K562 (cell line): ENCODE measurements at regions not wholly inside any gene's neighbourhood (a gene's known extent, or its start where the extent isn't known, plus 50 kb on each side); places are given as distances from the start of the nearest gene placed in this dataset.

Experiments used
- BDP1 ChIP-seq: IDR thresholded peaks from 3 replicates; pipeline ENCODE4 v1.6.1; 2011; ENCODE audit not compliant: insufficient read length, insufficient read depth
- EZH2 ChIP-seq: IDR thresholded peaks from 2 replicates; pipeline ENCODE4 v1.6.1; 2012; ENCODE audit warnings: low read depth, mild to moderate bottlenecking, inconsistent platforms, low read length, borderline replicate concordance
- GABPA ChIP-seq: fragments of 200-800 bp; sonication (Bioruptor generic); conservative IDR thresholded peaks from 2 replicates; pipeline ENCODE4 v1.6.1; 2016; ENCODE audit warnings: low read depth, missing genetic modification characterization, missing compliant biosample characterization
- HINFP ChIP-seq: fragments of 450-650 bp; conservative IDR thresholded peaks from 2 replicates; pipeline ENCODE4 v1.6.1; 2016; ENCODE audit warnings: missing genetic modification characterization, low read depth, mild to moderate bottlenecking, control low read depth, missing compliant biosample characterization
- MAFK ChIP-seq: IDR thresholded peaks from 2 replicates; pipeline ENCODE4 v1.6.1; 2011; ENCODE audit warnings: low read length, improper control_type of control experiment
- MCM2 ChIP-seq: fragments of 450-650 bp; IDR thresholded peaks from 2 replicates; pipeline ENCODE4 v1.6.1; 2017; ENCODE audit warnings: low read depth, mild to moderate bottlenecking
- MTA1 ChIP-seq: fragments of 450-650 bp; IDR thresholded peaks from 2 replicates; pipeline ENCODE4 v1.6.1; 2017; ENCODE audit warnings: borderline replicate concordance
- NCOA1 ChIP-seq: fragments of 450-650 bp; IDR thresholded peaks from 2 replicates; pipeline ENCODE4 v1.6.1; 2016; ENCODE audit warnings: low read depth
- NEUROD1 ChIP-seq: fragments of 150-350 bp; IDR thresholded peaks from 2 replicates; pipeline ENCODE4 v1.6.1; 2014; ENCODE audit warnings: borderline replicate concordance, low read length, low read depth; ENCODE audit not compliant: partially characterized antibody
- PHF20 ChIP-seq: fragments of 450-650 bp; IDR thresholded peaks from 2 replicates; pipeline ENCODE4 v1.6.1; 2018; ENCODE audit not compliant: partially characterized antibody
- RB1 ChIP-seq: fragments of 450-650 bp; IDR thresholded peaks from 2 replicates; pipeline ENCODE4 v1.6.1; 2017; ENCODE audit warnings: low read depth, mild to moderate bottlenecking
- SREBF2 ChIP-seq: sonication (generic); formaldehyde crosslinking; IDR thresholded peaks from 2 replicates; pipeline ENCODE4 v1.4.0; 2020; ENCODE audit warnings: mild to moderate bottlenecking, missing genetic modification reagents
- STAT5A ChIP-seq: IDR thresholded peaks from 2 replicates; pipeline ENCODE4 v1.6.1; 2012; ENCODE audit warnings: low read length, inconsistent platforms, borderline replicate concordance
- STAT5B ChIP-seq: fragments of 250-450 bp; sonication (Bioruptor Pico); IDR thresholded peaks from 2 replicates; pipeline ENCODE4 v1.8.0; 2021; ENCODE audit warnings: mild to moderate bottlenecking, inconsistent platforms
- ZC3H11A ChIP-seq: IDR thresholded peaks from 2 replicates; pipeline ENCODE4 v1.6.1; 2012; ENCODE audit warnings: low read depth, low read length, improper control_type of control experiment
- ZNF24 ChIP-seq: fragments of 450-650 bp; IDR thresholded peaks from 2 replicates; pipeline ENCODE4 v1.6.1; 2016
- ZNF584 ChIP-seq: fragments of 200-800 bp; sonication (Bioruptor generic); IDR thresholded peaks from 2 replicates; pipeline ENCODE4 v1.6.1; 2016; ENCODE audit warnings: low read depth, mild to moderate bottlenecking, missing genetic modification characterization, missing compliant biosample characterization
- ZZZ3 ChIP-seq: fragments of 450-650 bp; IDR thresholded peaks from 2 replicates; pipeline ENCODE4 v1.6.1; 2016; ENCODE audit warnings: antibody characterized with exemption, mild to moderate bottlenecking, moderate library complexity
- TF ChIP-seq, protein P1 (sequence below): fragments of 200-600 bp; sonication (generic); IDR thresholded peaks from one replicate; pipeline ENCODE4 v1.6.1; 2012; ENCODE audit warnings: mild to moderate bottlenecking, low read depth, low read length, inconsistent platforms

DNA sequence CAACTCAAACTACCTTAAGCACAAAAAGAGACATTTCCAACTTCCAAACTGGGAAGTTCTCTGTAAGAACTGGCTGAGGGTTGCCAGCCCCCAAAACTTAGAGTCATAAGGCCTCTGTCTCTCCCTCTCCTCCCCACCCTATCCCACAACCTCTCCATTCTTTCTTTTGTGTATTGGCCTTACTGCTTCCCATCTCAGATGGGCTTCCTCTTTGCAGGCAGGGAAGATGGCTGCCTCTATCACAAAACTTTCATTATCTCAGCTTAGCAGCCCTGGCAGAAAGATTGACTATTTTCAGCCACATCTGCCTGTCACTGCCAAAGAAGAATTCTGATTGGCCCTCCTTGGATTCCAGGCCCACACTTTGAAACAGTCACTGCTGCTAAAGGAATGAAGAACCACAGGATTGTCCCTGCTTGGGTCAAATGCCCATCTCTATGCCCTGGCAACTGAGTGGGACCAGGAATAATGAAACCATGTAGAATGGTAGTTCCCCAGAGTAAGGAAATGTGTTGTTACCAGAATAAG lies 58.0 kb upstream of the PRKAR2B start (continued):
- TF ChIP-seq HINFP (tag) = no peak
- TF ChIP-seq BDP1 = no peak
- TF ChIP-seq STAT5B = no peak
- no peak for TF ChIP-seq NCOA1
- TF ChIP-seq, protein P1, sequence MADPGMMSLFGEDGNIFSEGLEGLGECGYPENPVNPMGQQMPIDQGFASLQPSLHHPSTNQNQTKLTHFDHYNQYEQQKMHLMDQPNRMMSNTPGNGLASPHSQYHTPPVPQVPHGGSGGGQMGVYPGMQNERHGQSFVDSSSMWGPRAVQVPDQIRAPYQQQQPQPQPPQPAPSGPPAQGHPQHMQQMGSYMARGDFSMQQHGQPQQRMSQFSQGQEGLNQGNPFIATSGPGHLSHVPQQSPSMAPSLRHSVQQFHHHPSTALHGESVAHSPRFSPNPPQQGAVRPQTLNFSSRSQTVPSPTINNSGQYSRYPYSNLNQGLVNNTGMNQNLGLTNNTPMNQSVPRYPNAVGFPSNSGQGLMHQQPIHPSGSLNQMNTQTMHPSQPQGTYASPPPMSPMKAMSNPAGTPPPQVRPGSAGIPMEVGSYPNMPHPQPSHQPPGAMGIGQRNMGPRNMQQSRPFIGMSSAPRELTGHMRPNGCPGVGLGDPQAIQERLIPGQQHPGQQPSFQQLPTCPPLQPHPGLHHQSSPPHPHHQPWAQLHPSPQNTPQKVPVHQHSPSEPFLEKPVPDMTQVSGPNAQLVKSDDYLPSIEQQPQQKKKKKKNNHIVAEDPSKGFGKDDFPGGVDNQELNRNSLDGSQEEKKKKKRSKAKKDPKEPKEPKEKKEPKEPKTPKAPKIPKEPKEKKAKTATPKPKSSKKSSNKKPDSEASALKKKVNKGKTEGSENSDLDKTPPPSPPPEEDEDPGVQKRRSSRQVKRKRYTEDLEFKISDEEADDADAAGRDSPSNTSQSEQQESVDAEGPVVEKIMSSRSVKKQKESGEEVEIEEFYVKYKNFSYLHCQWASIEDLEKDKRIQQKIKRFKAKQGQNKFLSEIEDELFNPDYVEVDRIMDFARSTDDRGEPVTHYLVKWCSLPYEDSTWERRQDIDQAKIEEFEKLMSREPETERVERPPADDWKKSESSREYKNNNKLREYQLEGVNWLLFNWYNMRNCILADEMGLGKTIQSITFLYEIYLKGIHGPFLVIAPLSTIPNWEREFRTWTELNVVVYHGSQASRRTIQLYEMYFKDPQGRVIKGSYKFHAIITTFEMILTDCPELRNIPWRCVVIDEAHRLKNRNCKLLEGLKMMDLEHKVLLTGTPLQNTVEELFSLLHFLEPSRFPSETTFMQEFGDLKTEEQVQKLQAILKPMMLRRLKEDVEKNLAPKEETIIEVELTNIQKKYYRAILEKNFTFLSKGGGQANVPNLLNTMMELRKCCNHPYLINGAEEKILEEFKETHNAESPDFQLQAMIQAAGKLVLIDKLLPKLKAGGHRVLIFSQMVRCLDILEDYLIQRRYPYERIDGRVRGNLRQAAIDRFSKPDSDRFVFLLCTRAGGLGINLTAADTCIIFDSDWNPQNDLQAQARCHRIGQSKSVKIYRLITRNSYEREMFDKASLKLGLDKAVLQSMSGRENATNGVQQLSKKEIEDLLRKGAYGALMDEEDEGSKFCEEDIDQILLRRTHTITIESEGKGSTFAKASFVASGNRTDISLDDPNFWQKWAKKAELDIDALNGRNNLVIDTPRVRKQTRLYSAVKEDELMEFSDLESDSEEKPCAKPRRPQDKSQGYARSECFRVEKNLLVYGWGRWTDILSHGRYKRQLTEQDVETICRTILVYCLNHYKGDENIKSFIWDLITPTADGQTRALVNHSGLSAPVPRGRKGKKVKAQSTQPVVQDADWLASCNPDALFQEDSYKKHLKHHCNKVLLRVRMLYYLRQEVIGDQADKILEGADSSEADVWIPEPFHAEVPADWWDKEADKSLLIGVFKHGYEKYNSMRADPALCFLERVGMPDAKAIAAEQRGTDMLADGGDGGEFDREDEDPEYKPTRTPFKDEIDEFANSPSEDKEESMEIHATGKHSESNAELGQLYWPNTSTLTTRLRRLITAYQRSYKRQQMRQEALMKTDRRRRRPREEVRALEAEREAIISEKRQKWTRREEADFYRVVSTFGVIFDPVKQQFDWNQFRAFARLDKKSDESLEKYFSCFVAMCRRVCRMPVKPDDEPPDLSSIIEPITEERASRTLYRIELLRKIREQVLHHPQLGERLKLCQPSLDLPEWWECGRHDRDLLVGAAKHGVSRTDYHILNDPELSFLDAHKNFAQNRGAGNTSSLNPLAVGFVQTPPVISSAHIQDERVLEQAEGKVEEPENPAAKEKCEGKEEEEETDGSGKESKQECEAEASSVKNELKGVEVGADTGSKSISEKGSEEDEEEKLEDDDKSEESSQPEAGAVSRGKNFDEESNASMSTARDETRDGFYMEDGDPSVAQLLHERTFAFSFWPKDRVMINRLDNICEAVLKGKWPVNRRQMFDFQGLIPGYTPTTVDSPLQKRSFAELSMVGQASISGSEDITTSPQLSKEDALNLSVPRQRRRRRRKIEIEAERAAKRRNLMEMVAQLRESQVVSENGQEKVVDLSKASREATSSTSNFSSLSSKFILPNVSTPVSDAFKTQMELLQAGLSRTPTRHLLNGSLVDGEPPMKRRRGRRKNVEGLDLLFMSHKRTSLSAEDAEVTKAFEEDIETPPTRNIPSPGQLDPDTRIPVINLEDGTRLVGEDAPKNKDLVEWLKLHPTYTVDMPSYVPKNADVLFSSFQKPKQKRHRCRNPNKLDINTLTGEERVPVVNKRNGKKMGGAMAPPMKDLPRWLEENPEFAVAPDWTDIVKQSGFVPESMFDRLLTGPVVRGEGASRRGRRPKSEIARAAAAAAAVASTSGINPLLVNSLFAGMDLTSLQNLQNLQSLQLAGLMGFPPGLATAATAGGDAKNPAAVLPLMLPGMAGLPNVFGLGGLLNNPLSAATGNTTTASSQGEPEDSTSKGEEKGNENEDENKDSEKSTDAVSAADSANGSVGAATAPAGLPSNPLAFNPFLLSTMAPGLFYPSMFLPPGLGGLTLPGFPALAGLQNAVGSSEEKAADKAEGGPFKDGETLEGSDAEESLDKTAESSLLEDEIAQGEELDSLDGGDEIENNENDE = no peak
- no peak for TF ChIP-seq ZZZ3
- no peak for TF ChIP-seq PHF20
- TF ChIP-seq GABPA = 0 out of 2 replicates have a peak, but pooled peaks have one; percentile 14
- TF ChIP-seq MCM2 = no peak
- no peak for TF ChIP-seq ZNF24
- no peak for TF ChIP-seq MTA1
- peak; percentile 77 for TF ChIP-seq STAT5A
- TF ChIP-seq SREBF2 (CRISPR knock-in tag) = no peak
- TF ChIP-seq RB1 = no peak
- peak; percentile 73 for TF ChIP-seq NEUROD1
- TF ChIP-seq EZH2 = no peak
- no peak; the same call in 1 of the 2 replicates for TF ChIP-seq MAFK
- TF ChIP-seq ZC3H11A = no peak
- peak; percentile 83 for TF ChIP-seq ZNF584
